ENCODE measurements at regions not wholly inside any gene's neighbourhood (a gene's known extent, or its start where the extent isn't known, plus 50 kb on each side); places are given as distances from the start of the nearest gene placed in this dataset.
A peak's percentile ranks its signal among the peaks of the same experiment; 100 is the strongest.

GRCh38 chr6:164478426-164478825, 831.0 kb downstream of the C6orf118 start:
- no peak for DNase-seq (ENCODE audit: low read depth)

GRCh38 chr6:164477790-164478189, 831.6 kb downstream of the C6orf118 start:
- no peak for DNase-seq (ENCODE audit: low read depth)

DNA sequence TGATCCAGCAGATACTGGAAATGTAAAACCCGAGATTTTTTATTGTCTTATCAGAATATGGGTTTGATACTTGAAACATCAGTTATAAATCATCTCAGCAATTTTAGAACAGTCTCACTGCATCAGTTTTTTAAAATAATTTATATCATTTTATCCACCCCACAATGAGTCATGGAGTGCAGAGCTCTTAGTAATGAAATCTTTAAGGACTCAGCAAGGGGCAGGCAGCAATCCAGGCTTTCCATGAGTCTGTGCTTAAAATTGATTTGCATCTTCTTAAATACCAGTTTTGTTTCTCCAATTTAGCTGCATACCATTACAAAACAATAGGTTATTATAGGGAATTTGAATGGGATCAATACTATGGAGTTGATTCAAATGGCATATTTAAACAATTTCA, 832.3 kb downstream of the C6orf118 start:
- DNase-seq (ENCODE audit: low read depth) = no peak

GRCh38 chr6:164469276-164469949, 840.0 kb downstream of the C6orf118 start:
- DNase-seq (ENCODE audit: low read depth) = no peak

DNA sequence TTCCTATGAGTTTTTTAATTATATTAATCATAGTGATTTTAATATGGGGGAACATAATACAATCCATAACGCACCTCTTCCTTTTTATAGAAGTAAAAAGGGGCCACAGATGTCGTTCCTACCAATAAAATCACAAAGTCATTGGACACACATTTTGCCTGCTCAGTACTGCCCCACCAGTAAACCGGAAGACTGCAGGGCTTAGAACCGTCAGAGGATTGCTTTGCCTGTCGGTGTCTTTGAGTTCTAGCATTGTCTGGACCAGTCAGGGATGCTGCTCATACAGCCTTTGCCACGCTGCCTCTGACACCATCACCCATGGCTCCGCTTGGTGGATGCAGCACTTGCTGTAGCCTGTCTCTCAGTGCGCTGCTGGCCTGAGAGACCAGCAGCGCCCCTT, 853.6 kb downstream of the C6orf118 start:
- no peak for DNase-seq (ENCODE audit: low read depth)

DNA sequence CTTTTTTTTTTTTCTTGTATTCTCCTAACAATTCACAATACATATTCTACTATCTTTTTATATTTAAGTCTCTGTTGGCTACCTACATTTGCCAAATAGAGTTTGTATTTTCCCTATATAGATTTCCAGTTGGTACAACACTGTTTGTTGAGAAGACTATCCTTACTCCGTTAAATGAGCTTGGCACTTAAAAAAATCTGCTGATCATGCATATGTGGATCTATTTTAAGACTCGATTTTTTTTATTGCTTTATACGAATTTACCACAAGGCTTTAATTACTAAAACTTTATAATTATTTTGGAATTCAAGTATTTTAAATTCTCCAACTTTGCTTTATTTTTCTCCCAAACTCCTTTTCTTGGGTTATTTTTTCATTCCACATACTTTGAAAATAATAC, 855.6 kb downstream of the C6orf118 start:
- DNase-seq (ENCODE audit: low read depth) = no peak

DNA sequence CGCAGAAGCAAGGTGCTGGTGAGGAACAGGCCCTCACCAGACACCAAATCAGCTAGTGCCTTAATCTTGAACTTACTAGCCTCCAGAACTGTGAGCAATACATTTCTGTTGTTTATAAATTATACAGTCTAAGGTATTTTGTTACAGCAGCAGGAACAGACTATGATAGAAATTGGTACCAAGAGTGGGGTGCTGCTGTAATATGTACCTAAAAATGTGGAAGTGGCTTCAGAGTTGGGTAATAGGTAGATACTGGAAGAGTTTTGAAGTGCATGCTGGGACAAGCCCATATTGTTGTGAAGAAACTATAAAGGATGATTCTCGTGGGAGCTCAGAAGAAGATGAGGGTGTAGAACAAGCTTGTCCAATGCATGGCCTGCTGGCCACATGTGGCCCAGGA, 866.8 kb downstream of the C6orf118 start:
- no peak for DNase-seq (ENCODE audit: low read depth)

- DNase-seq (ENCODE audit: low read depth) = no peak
These were observed 870.1 kb downstream of the C6orf118 start for GRCh38 chr6:164439331-164439730.

DNA sequence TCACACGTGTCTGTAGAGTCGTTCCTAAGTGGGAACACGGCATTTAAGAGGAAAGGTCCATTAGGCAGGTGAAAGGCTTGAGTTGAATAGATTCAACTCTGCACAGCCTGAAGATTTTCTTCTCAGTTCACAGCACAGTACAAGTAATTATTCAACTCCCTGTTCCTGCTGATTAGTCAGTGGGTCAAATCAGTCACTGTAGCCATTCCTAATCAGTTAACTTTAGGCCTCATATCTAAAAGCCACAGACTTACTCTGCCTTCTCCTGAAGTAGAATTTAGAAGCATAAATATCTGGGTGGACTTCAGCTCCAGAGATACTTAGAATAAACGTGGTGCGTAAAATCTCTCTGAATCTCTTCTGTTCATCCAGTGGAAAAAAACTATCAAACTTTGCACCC, 872.4 kb downstream of the C6orf118 start:
- DNase-seq (ENCODE audit: low read depth) = no peak

GRCh38 chr6:164427728-164428402, 881.5 kb downstream of the C6orf118 start:
- DNase-seq (ENCODE audit: low read depth) = no peak

GRCh38 chr6:164424489-164424888, 884.9 kb downstream of the C6orf118 start:
- no peak for DNase-seq (ENCODE audit: low read depth)

GRCh38 chr6:164419099-164419498, 890.3 kb downstream of the C6orf118 start:
- no peak for DNase-seq (ENCODE audit: low read depth)

GRCh38 chr6:164418262-164418588, 891.2 kb downstream of the C6orf118 start:
- DNase-seq (ENCODE audit: low read depth) = no peak

GRCh38 chr6:164417537-164418261, 891.7 kb downstream of the C6orf118 start:
- DNase-seq (ENCODE audit: low read depth) = no peak

DNA sequence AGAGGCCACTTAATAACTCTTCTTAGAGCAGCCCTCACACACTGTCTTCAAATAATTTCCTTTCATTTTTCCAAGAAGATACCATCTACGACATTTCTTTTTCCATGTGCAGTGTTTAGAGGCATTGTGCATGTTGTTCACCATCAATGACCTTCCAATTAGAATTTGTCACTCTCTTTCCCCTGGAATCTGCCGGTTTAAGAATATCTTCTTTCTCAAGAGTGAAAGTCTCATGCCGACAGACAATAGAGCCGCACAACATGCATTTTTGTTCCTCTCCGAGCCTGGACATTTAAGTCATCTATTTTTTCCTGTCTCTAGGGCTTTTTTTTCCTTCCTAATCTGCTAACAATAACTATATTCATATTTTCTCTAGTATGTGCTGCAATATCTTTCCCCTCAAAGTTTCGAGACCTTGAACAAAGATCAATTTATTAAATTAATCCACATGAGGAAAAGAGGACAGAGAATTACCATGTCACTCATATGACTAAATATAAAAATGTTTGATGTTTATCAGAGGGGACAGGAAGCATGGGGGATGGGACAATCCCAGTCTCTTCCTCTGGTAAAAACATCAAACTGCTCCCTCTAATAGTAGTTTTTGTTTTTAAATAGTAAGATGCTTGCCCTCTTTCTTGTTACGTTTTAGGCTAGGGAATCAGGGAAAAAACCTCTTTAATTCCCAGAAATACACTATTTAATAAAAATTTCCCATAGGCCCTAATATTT, 893.4 kb downstream of the C6orf118 start:
- DNase-seq (ENCODE audit: low read depth) = no peak

- DNase-seq (ENCODE audit: low read depth) = peak; percentile 44
These were observed 894.7 kb downstream of the C6orf118 start for GRCh38 chr6:164414695-164415094.

GRCh38 chr6:164412566-164412965, 896.8 kb downstream of the C6orf118 start:
- no peak for DNase-seq (ENCODE audit: low read depth)

DNA sequence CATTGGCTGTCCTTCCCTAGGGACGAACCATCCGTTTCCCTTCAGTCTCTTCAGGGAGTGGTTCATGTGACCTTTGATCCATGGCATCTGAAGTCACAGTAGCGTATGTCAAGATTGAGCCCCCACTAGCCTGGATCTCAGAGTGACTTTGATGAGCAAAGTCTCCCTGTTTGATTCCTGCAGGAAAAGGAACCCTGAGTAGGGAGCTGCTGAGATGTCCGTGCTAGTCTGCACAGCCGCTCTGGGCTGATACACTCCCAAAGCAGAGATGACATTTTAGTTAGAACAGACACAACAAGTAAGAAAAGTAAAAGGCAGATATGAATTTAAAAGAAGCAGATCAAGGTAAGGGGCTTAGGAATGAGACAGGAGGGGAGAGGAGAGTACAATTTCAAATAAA, 899.4 kb downstream of the C6orf118 start:
- DNase-seq (ENCODE audit: low read depth) = no peak

DNA sequence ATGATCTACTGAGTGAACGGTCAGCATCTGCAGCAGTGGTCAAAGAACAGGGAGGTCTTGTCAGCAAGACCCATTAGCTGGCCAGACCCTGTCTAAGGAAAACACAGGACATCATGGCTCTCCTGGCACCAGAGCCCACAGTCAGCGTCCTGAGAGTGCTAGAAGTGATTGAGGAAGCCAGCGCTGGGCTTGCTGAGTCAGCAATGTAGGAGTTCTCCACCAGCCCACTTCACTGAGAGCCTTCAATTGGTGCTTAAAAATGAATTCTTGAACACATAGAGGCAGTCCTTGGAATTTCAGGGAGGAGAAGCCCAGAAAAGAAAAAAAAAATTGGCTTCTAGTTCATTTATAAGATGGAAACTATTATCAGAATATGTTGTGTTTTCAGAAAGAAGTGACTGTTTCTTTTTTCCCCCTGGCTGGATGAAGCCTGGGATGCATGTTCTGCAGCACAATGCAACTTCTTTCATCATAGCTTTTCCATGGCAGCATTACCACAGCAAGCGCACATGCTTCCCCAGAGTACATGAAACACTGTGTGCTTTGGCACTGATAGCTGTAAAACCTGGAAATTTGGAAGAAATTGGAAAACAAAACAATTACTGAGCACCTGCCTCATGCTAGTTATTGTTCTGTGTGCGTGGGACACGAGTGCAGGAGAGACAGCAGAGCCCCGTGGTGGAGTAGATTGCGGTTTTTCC, 899.9 kb downstream of the C6orf118 start:
- DNase-seq (ENCODE audit: low read depth) = no peak

DNA sequence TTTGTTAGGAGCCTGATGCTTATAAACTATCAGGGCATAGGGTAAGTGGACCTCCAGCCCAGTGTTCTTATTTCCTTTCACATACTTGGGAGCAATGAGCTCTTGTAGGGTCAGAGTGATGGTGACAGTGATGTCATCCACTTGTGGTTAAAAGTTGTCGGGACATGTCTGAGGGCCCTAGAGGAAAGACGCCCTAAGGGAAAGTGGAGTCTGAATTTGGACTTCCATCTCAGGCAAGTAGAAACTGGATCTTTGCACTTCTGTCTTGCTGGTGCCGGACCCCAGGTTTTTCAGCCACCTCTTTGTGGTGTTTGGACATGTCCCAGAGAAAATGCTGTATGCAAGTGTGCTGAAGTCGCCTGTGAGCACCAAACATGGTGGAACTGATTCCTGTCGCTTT, 900.5 kb downstream of the C6orf118 start:
- no peak for DNase-seq (ENCODE audit: low read depth)

GRCh38 chr6:164404812-164405488, 904.5 kb downstream of the C6orf118 start:
- DNase-seq (ENCODE audit: low read depth) = no peak
